DND-41 (cell line): ENCODE measurements at regions not wholly inside any gene's neighbourhood (a gene's known extent, or its start where the extent isn't known, plus 50 kb on each side); places are given as distances from the start of the nearest gene placed in this dataset.

Experiments
- ATAC-seq: fragments of 200-7000 bp; cut with Tn5 transposase; 3 replicates; pipeline ENCODE4 v1.9.1; 2021; ENCODE audit warnings: low read depth; ENCODE audit not compliant: insufficient read depth
- DNase-seq: peaks from one replicate; pipeline ENCODE4 v3.0.0-alpha.2; 2020
- H2AFZ ChIP-seq: 2 replicates; pipeline ENCODE4 v1.6.0; 2012; ENCODE audit warnings: low read depth, low read length
- H3K27ac ChIP-seq: 2 replicates; pipeline ENCODE4 v1.5.1; 2012; ENCODE audit warnings: low read length, inconsistent platforms
- H3K27me3 ChIP-seq: fragments of 200-600 bp; sonication (generic); 2 replicates; pipeline ENCODE4 v1.6.0; 2012; ENCODE audit warnings: low read length, mild to moderate bottlenecking, inconsistent platforms; ENCODE audit not compliant: insufficient read depth, poor library complexity
- H3K36me3 ChIP-seq: 2 replicates; pipeline ENCODE4 v1.5.1; 2012; ENCODE audit warnings: low read length, inconsistent platforms; ENCODE audit not compliant: insufficient read depth
- H3K4me1 ChIP-seq: 2 replicates; pipeline ENCODE4 v1.5.1; 2012; ENCODE audit warnings: mild to moderate bottlenecking, low read length; ENCODE audit not compliant: insufficient read depth
- H3K4me2 ChIP-seq: 2 replicates; pipeline ENCODE4 v1.6.0; 2012; ENCODE audit warnings: mild to moderate bottlenecking, moderate library complexity, low read length, inconsistent platforms; ENCODE audit not compliant: insufficient read depth
- H3K4me3 ChIP-seq, 2 experiments: fragments of 200-600 bp in 1 of 2; shearing (Covaris generic) in 1 of 2; 2 replicates each; pipeline ENCODE4 v1.5.1; 2012 to 2016; ENCODE audit warnings: inconsistent platforms in 2 of 2, low read length in 2 of 2, mild to moderate bottlenecking in 2 of 2, low read depth in 1 of 2, moderate library complexity in 1 of 2
- H3K79me2 ChIP-seq: 2 replicates; pipeline ENCODE4 v1.6.0; 2012; ENCODE audit warnings: low read length, inconsistent platforms; ENCODE audit not compliant: insufficient read depth
- H3K9ac ChIP-seq: 2 replicates; pipeline ENCODE4 v1.6.0; 2012; ENCODE audit warnings: low read depth, mild to moderate bottlenecking, inconsistent platforms, low read length, moderate library complexity
- H3K9me3 ChIP-seq: 2 replicates; pipeline ENCODE4 v1.5.1; 2012; ENCODE audit warnings: low read length, moderate library complexity, mild to moderate bottlenecking, inconsistent platforms; ENCODE audit not compliant: insufficient read depth, severe bottlenecking
- H4K20me1 ChIP-seq: 2 replicates; pipeline ENCODE4 v1.6.0; 2012; ENCODE audit warnings: low read length; ENCODE audit not compliant: insufficient read depth
- CTCF ChIP-seq: IDR thresholded peaks from 2 replicates; pipeline ENCODE4 v1.5.1; 2012; ENCODE audit warnings: borderline replicate concordance, low read length, moderate library complexity, mild to moderate bottlenecking; ENCODE audit not compliant: poor library complexity, severe bottlenecking; ENCODE audit errors: extremely low read depth
- EZH2 ChIP-seq: IDR thresholded peaks from 3 replicates; pipeline ENCODE4 v1.6.1; 2012; ENCODE audit warnings: borderline replicate concordance, low read depth, mild to moderate bottlenecking, moderate library complexity, low read length, inconsistent platforms; ENCODE audit not compliant: severe bottlenecking

- ATAC-seq, result no peak
- no peaks in the 10 kb centered on the region for H3K4me1 ChIP-seq
- no peaks in the 10 kb centered on the region for H3K36me3 ChIP-seq
- DNase-seq, result no peak
- H3K27me3 ChIP-seq, result no peaks in the 10 kb centered on the region
- no peak overlapping the region for H3K27ac ChIP-seq
- no peak overlapping the region for H3K4me2 ChIP-seq
- H3K9ac ChIP-seq, result no peak overlapping the region
- H4K20me1 ChIP-seq, result no peaks in the 10 kb centered on the region
- TF ChIP-seq EZH2 (no peak), CTCF (no peak)
- H2AFZ ChIP-seq, result no peak overlapping the region
- H3K9me3 ChIP-seq, result no peaks in the 10 kb centered on the region
- H3K4me3 ChIP-seq, result no peak overlapping the region
- no peaks in the 10 kb centered on the region for H3K79me2 ChIP-seq
Measured at GRCh38 chr14:39680777-39681176, 248.5 kb upstream of the FBXO33 start.

GRCh38 chr14:39673734-39674133 is 241.5 kb upstream of the FBXO33 start:
- Histone ChIP-seq H3K9me3 (no peaks in the 10 kb centered on the region), H3K4me2 (no peak overlapping the region), H3K27me3 (no peaks in the 10 kb centered on the region), H3K9ac (no peak overlapping the region), H3K4me1 (peaks cover 7% of the 10 kb centered on the region), H3K36me3 (no peaks in the 10 kb centered on the region), H3K4me3 (no peak overlapping the region), H3K79me2 (no peaks in the 10 kb centered on the region), H3K27ac (no peak overlapping the region), H4K20me1 (no peaks in the 10 kb centered on the region), H2AFZ (no peak overlapping the region)
- TF ChIP-seq CTCF (no peak), EZH2 (no peak)
- ATAC-seq (no peak), DNase-seq (no peak)

- Histone ChIP-seq H3K9ac (no peak overlapping the region), H3K9me3 (no peaks in the 10 kb centered on the region), H3K79me2 (no peaks in the 10 kb centered on the region), H4K20me1 (no peaks in the 10 kb centered on the region), H3K36me3 (no peaks in the 10 kb centered on the region), H3K27me3 (no peaks in the 10 kb centered on the region), H2AFZ (no peak overlapping the region), H3K4me1 (peaks cover 11% of the 10 kb centered on the region), H3K4me2 (no peak overlapping the region), H3K27ac (no peak overlapping the region), H3K4me3 (no peak overlapping the region)
- ATAC-seq (no peak), DNase-seq (no peak)
- TF ChIP-seq EZH2, result no peak
- TF ChIP-seq CTCF, result no peak
Measured at GRCh38 chr14:39673270-39673711, 241.1 kb upstream of the FBXO33 start.

GRCh38 chr14:39668449-39668848 is 236.2 kb upstream of the FBXO33 start:
- TF ChIP-seq CTCF (no peak), EZH2 (no peak)
- H3K79me2 ChIP-seq, result no peaks in the 10 kb centered on the region
- no peaks in the 10 kb centered on the region for H3K9me3 ChIP-seq
- no peak overlapping the region for H3K4me2 ChIP-seq
- peaks cover 13% of the 10 kb centered on the region for H3K4me1 ChIP-seq
- H3K27me3 ChIP-seq, result no peaks in the 10 kb centered on the region
- peak overlapping the region; percentile 53; the same call in 1 of the 2 replicates for H2AFZ ChIP-seq
- no peak overlapping the region for H3K4me3 ChIP-seq
- ATAC-seq (peak; percentile 85), DNase-seq (no peak)
- no peaks in the 10 kb centered on the region for H3K36me3 ChIP-seq
- no peak overlapping the region for H3K9ac ChIP-seq
- no peaks in the 10 kb centered on the region for H4K20me1 ChIP-seq
- H3K27ac ChIP-seq, result no peak overlapping the region
